ENCODE measurements at regions not wholly inside any gene's neighbourhood (a gene's known extent, or its start where the extent isn't known, plus 50 kb on each side); places are given as distances from the start of the nearest gene placed in this dataset.

- TF ChIP-seq PPARA (CRISPR knock-in tag; IDR thresholded peaks at IDR 0.05; ENCODE audit: borderline replicate concordance), result no peak
- no peak for TF ChIP-seq PATZ1 (CRISPR knock-in tag; IDR thresholded peaks at IDR 0.05; ENCODE audit: borderline replicate concordance)
- no peak for TF ChIP-seq ZFP30 (CRISPR knock-in tag; IDR thresholded peaks at IDR 0.05)
- no peak for TF ChIP-seq ZNF70 (CRISPR knock-in tag; IDR thresholded peaks at IDR 0.05)
- no peak for TF ChIP-seq TOX (CRISPR knock-in tag; IDR thresholded peaks at IDR 0.05; ENCODE audit: borderline replicate concordance)
- no peak for TF ChIP-seq ZFP3 (CRISPR knock-in tag; IDR thresholded peaks at IDR 0.05)
- TF ChIP-seq ISL1 (CRISPR knock-in tag; IDR thresholded peaks at IDR 0.05), result no peak
These were observed 782.3 kb downstream of the GALR1 start for GRCh38 chr18:78031991-78032390.
